ENCODE measurements at regions not wholly inside any gene's neighbourhood (a gene's known extent, or its start where the extent isn't known, plus 50 kb on each side); places are given as distances from the start of the nearest gene placed in this dataset.

DNA sequence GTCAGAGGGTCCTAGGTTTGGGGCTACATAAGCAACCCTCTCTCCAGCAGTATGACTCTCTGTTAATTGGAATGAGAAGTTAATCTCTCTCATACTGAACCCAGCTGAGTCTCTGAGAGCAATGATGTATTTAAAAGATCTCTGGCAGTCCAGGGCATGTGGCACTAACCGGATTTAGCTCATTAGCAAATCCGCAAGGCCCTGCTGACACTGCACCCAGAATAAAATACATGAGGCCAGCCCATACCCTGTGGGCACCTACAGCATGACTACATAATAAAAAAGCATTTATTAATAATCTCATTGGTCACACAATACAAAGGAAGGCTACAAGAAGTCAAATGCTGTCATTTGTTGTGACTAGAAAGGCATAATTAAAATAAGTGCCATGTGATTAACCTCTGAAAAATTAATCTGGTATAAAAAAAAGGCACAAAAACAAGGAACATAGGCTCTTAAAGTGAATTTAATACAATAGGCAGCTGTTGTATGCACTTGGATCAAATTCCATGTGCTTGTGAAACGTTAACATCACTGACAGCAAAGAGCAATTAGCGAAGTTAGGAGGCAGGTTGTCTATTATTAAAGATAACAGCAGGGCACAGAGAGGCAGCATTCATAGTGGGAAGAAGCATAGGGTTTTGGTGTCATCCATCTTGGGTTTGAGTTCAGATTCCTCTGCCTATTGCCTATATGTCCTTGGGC lies 381.2 kb downstream of the WDR72 start:
- FAIRE-seq = no peak
- WGBS (ENCODE audit: missing lambda C conversion rate) = 59% methylated on average over 4 of the region's 4 CpGs
- DNase-seq (ENCODE audit: low read depth in 1 of 2, low spot score in 1 of 2) = no peak

DNA sequence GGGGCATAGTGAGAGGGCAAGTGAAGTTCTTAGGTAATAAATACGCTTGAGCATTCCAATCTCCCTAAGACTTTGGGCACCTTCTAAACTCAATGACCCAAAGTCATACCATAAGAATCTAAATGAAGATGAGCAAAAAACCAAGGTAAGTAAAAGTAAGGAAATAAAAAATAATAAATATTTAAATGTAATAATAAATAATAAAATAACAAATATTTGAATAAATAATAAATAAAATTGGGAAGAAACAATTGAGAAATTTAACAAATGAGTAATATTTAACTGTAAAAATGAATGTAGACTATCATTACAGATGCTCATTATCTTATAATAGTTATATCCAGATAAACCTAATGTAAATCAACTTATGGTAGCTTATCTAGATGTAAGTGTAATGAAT lies 391.7 kb downstream of the WDR72 start:
- no peak overlapping the region for H3K4me3 ChIP-seq
- H3K9me3 ChIP-seq = peaks cover 21% of the 10 kb centered on the region
- no peak overlapping the region for H3K27ac ChIP-seq
- POLR2A ChIA-PET = no interaction called here
- DNase-seq (ENCODE audit: low read depth in 1 of 2, low spot score in 1 of 2) = no peak
- TF ChIP-seq SMC3 (IDR thresholded peaks at IDR 0.05) (no peak), HOXB5 (CRISPR knock-in tag; IDR thresholded peaks at IDR 0.05) (no peak), ZNF302 (CRISPR knock-in tag; IDR thresholded peaks at IDR 0.05) (no peak), HOXB13 (CRISPR knock-in tag; IDR thresholded peaks at IDR 0.05; ENCODE audit: low read depth) (no peak), RARB (CRISPR knock-in tag; IDR thresholded peaks at IDR 0.05) (no peak), TP53 (CRISPR knock-in tag; IDR thresholded peaks at IDR 0.05) (no peak), ZSCAN20 (CRISPR knock-in tag; IDR thresholded peaks at IDR 0.05) (no peak)
- FAIRE-seq = no peak
- H3K4me2 ChIP-seq = no peak overlapping the region
- WGBS (ENCODE audit: missing lambda C conversion rate) = 56% methylated on average over 1 of the region's 1 CpG
- H3K4me1 ChIP-seq = no peaks in the 10 kb centered on the region
- CTCF ChIA-PET = no interaction called here
- no peak for ATAC-seq

More for the DNA sequence above, 381.2 kb downstream of the WDR72 start:
- POLR2A ChIA-PET = no interaction called here
- Histone ChIP-seq H3K4me2 (no peak overlapping the region), H3K27ac (no peak overlapping the region), H3K9me3 (no peaks in the 10 kb centered on the region), H3K4me1 (no peaks in the 10 kb centered on the region), H3K4me3 (no peak overlapping the region)
- TF ChIP-seq, protein P1, sequence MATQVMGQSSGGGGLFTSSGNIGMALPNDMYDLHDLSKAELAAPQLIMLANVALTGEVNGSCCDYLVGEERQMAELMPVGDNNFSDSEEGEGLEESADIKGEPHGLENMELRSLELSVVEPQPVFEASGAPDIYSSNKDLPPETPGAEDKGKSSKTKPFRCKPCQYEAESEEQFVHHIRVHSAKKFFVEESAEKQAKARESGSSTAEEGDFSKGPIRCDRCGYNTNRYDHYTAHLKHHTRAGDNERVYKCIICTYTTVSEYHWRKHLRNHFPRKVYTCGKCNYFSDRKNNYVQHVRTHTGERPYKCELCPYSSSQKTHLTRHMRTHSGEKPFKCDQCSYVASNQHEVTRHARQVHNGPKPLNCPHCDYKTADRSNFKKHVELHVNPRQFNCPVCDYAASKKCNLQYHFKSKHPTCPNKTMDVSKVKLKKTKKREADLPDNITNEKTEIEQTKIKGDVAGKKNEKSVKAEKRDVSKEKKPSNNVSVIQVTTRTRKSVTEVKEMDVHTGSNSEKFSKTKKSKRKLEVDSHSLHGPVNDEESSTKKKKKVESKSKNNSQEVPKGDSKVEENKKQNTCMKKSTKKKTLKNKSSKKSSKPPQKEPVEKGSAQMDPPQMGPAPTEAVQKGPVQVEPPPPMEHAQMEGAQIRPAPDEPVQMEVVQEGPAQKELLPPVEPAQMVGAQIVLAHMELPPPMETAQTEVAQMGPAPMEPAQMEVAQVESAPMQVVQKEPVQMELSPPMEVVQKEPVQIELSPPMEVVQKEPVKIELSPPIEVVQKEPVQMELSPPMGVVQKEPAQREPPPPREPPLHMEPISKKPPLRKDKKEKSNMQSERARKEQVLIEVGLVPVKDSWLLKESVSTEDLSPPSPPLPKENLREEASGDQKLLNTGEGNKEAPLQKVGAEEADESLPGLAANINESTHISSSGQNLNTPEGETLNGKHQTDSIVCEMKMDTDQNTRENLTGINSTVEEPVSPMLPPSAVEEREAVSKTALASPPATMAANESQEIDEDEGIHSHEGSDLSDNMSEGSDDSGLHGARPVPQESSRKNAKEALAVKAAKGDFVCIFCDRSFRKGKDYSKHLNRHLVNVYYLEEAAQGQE (IDR thresholded peaks at IDR 0.05) = no peak
- TF ChIP-seq HOXB5 (CRISPR knock-in tag; IDR thresholded peaks at IDR 0.05) = no peak
- no peak for TF ChIP-seq CBX8 (IDR thresholded peaks at IDR 0.05)
- no peak for TF ChIP-seq POLR2AphosphoS2 (conservative IDR thresholded peaks at IDR 0.05; ENCODE audit: low read length)
- TF ChIP-seq GATA3 (IDR thresholded peaks at IDR 0.05; ENCODE audit: borderline replicate concordance) = no peak
- TF ChIP-seq HEYL (CRISPR knock-in tag; IDR thresholded peaks at IDR 0.05) = no peak
- TF ChIP-seq ESRRA (IDR thresholded peaks at IDR 0.05; ENCODE audit: borderline replicate concordance, low read length) = no peak
- TF ChIP-seq CHD2 (IDR thresholded peaks at IDR 0.05; ENCODE audit: low read length, partially characterized antibody) = no peak
- no peak for TF ChIP-seq ZNF302 (CRISPR knock-in tag; IDR thresholded peaks at IDR 0.05)
- TF ChIP-seq, protein P2, sequence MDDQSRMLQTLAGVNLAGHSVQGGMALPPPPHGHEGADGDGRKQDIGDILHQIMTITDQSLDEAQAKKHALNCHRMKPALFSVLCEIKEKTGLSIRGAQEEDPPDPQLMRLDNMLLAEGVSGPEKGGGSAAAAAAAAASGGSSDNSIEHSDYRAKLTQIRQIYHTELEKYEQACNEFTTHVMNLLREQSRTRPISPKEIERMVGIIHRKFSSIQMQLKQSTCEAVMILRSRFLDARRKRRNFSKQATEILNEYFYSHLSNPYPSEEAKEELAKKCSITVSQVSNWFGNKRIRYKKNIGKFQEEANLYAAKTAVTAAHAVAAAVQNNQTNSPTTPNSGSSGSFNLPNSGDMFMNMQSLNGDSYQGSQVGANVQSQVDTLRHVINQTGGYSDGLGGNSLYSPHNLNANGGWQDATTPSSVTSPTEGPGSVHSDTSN (IDR thresholded peaks at IDR 0.05) = no peak
- TF ChIP-seq KDM5A (IDR thresholded peaks at IDR 0.05) = no peak
- no peak for TF ChIP-seq JUNB (IDR thresholded peaks at IDR 0.05)
- TF ChIP-seq, protein P3, sequence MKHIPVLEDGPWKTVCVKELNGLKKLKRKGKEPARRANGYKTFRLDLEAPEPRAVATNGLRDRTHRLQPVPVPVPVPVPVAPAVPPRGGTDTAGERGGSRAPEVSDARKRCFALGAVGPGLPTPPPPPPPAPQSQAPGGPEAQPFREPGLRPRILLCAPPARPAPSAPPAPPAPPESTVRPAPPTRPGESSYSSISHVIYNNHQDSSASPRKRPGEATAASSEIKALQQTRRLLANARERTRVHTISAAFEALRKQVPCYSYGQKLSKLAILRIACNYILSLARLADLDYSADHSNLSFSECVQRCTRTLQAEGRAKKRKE (CRISPR knock-in tag; IDR thresholded peaks at IDR 0.05; ENCODE audit: low read depth) = no peak
- TF ChIP-seq BHLHE40 (IDR thresholded peaks at IDR 0.05; ENCODE audit: low read depth, low read length) = no peak
- TF ChIP-seq RARB (CRISPR knock-in tag; IDR thresholded peaks at IDR 0.05) = no peak
- CTCF ChIA-PET = no interaction called here
- ATAC-seq = no peak
